ENCODE measurements at regions not wholly inside any gene's neighbourhood (a gene's known extent, or its start where the extent isn't known, plus 50 kb on each side); places are given as distances from the start of the nearest gene placed in this dataset.

DNA sequence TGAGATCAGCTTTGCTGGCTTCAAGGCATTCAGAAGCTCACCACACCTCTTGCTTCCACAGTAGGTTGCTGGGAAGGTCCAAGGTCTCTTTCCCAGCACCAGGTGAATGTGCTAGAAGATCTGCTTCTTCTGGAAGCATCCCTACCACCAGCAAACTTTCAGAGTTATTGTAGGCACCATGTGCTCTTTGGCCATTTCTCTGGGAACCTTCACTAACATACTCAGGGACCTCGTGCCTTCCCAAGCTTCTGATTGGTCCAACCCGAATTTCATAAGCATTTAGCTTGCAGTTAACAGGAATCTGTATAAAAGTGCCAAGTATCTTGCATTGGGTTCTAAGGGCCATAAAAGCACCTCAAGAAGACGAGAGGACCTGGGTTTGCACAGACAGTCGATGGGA lies 86.5 kb upstream of the ARL4C start:
- H3K9me3 ChIP-seq (ENCODE audit: low read depth, low read length, poor library complexity, severe bottlenecking) = no peaks in the 10 kb centered on the region
- ChIA-PET CTCF (no interaction called here), POLR2A (ENCODE audit: low non-redundant PET) (no interaction called here)
- no peak overlapping the region for H3K4me3 ChIP-seq (ENCODE audit: low read depth, low read length, poor library complexity, severe bottlenecking)
- no peaks in the 10 kb centered on the region for H3K4me1 ChIP-seq (ENCODE audit: insufficient read depth, low read length, poor library complexity, severe bottlenecking)
- no peaks in the 10 kb centered on the region for H3K36me3 ChIP-seq (ENCODE audit: insufficient read depth, low read length, poor library complexity, severe bottlenecking)
- DNase-seq (ENCODE audit: low spot score) = no peak
- TF ChIP-seq, protein P1, sequence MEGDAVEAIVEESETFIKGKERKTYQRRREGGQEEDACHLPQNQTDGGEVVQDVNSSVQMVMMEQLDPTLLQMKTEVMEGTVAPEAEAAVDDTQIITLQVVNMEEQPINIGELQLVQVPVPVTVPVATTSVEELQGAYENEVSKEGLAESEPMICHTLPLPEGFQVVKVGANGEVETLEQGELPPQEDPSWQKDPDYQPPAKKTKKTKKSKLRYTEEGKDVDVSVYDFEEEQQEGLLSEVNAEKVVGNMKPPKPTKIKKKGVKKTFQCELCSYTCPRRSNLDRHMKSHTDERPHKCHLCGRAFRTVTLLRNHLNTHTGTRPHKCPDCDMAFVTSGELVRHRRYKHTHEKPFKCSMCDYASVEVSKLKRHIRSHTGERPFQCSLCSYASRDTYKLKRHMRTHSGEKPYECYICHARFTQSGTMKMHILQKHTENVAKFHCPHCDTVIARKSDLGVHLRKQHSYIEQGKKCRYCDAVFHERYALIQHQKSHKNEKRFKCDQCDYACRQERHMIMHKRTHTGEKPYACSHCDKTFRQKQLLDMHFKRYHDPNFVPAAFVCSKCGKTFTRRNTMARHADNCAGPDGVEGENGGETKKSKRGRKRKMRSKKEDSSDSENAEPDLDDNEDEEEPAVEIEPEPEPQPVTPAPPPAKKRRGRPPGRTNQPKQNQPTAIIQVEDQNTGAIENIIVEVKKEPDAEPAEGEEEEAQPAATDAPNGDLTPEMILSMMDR (conservative IDR thresholded peaks at IDR 0.05; ENCODE audit: low read depth, low read length) = no peak
- TF ChIP-seq EZH2 (IDR thresholded peaks at IDR 0.05; ENCODE audit: borderline replicate concordance, low read depth, low read length, poor library complexity, severe bottlenecking) = no peak
- no peaks in the 10 kb centered on the region for H3K27me3 ChIP-seq (replicated peaks; ENCODE audit: insufficient read depth, low read depth, low read length, poor library complexity)
- H3K27ac ChIP-seq (ENCODE audit: low read depth, low read length, poor library complexity, severe bottlenecking) = no peak overlapping the region
- BruUV-seq (replicated peaks) = no TSS peak
- intact Hi-C loops (cut with micrococcal nuclease; ENCODE audit: unreplicated experiment) = no loop called here

DNA sequence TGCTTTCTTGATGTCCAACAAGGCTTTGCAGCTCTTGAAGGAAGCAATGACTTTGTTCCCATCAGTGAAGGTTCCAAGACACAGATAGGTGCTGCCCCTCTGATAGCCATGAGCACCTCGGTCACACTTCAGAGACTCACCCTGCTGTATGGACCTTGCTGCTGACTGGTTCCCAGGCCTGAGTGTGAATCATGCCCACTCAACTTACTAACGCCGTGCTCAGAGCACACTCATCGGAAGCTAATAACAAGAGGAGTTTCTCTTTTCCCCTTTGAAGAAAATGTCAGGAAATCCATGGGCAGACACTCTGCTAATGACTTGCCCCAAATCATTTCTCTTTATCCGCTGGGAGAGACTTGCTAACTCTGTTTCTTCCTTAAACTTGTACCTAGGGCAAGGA lies 83.8 kb upstream of the ARL4C start:
- BruUV-seq (replicated peaks) = no TSS peak
- no peaks in the 10 kb centered on the region for H3K27me3 ChIP-seq (replicated peaks; ENCODE audit: insufficient read depth, low read depth, low read length, poor library complexity)
- POLR2A ChIA-PET (ENCODE audit: low non-redundant PET) = interaction anchor here (0.7 kb wide), 1 partner anchor 428 kb away, joined by 3 read pairs; no protein-coding TSS in a partner anchor
- no peak overlapping the region for H3K4me3 ChIP-seq (ENCODE audit: low read depth, low read length, poor library complexity, severe bottlenecking)
- no peaks in the 10 kb centered on the region for H3K36me3 ChIP-seq (ENCODE audit: insufficient read depth, low read length, poor library complexity, severe bottlenecking)
- H3K27ac ChIP-seq (ENCODE audit: low read depth, low read length, poor library complexity, severe bottlenecking) = no peak overlapping the region
- H3K4me1 ChIP-seq (ENCODE audit: insufficient read depth, low read length, poor library complexity, severe bottlenecking) = peaks cover 10% of the 10 kb centered on the region
- no peaks in the 10 kb centered on the region for H3K9me3 ChIP-seq (ENCODE audit: low read depth, low read length, poor library complexity, severe bottlenecking)
- CTCF ChIA-PET = no interaction called here
- intact Hi-C loops (cut with micrococcal nuclease; ENCODE audit: unreplicated experiment) = no loop called here
- TF ChIP-seq EZH2 (IDR thresholded peaks at IDR 0.05; ENCODE audit: borderline replicate concordance, low read depth, low read length, poor library complexity, severe bottlenecking) = no peak
- TF ChIP-seq, protein P1 (conservative IDR thresholded peaks at IDR 0.05; ENCODE audit: low read depth, low read length) = no peak
- no peak for DNase-seq (ENCODE audit: low spot score)

DNA sequence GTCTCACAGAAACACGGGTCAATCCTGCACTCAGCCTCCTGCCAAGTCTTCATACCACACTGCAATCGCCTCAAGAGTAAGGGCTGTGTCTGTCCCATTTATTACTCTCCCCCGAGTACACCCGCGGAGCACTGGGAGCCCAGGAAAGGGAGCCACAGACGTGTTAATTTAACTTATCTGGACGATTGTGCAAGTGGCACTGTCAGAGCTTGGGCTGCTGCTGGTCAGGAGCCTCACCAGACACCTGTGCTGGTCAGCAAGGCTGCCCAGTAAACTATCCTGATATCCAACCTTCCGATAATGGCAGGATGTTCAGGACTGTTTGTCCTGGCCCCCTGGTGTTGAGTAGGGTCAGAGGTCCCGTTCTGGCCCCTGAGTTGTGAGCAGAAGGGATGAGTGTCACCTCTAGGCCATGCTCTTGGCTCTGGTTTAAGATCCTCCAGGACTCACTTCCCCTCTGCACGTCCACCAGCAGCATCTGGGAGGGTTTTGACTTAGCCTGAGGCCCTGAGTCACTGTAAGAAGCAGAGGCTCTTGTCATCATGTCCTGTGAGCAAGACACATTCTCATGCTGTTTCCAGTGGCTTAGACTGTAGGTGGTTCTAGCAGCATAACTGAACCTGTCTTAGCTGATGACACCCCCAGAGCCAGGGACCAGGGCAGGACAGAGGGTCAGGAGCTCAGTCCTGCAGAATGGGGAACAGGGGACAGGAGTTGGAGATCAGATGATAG lies 82.5 kb upstream of the ARL4C start:
- no peak for DNase-seq (ENCODE audit: low spot score)
- CTCF ChIA-PET = interaction anchor here (0.6 kb wide), 1 partner anchor 285 kb away, joined by 13 read pairs; no protein-coding TSS in a partner anchor
- intact Hi-C loops (cut with micrococcal nuclease; ENCODE audit: unreplicated experiment) = no loop called here
- BruUV-seq (replicated peaks) = no TSS peak
- Histone ChIP-seq H3K4me3 (ENCODE audit: low read depth, low read length, poor library complexity, severe bottlenecking) (no peak overlapping the region), H3K9me3 (ENCODE audit: low read depth, low read length, poor library complexity, severe bottlenecking) (no peaks in the 10 kb centered on the region), H3K4me1 (ENCODE audit: insufficient read depth, low read length, poor library complexity, severe bottlenecking) (peaks cover 10% of the 10 kb centered on the region), H3K27ac (ENCODE audit: low read depth, low read length, poor library complexity, severe bottlenecking) (no peak overlapping the region), H3K27me3 (replicated peaks; ENCODE audit: insufficient read depth, low read depth, low read length, poor library complexity) (no peaks in the 10 kb centered on the region), H3K36me3 (ENCODE audit: insufficient read depth, low read length, poor library complexity, severe bottlenecking) (no peaks in the 10 kb centered on the region)
- POLR2A ChIA-PET (ENCODE audit: low non-redundant PET) = no interaction called here
- TF ChIP-seq, protein P1 (conservative IDR thresholded peaks at IDR 0.05; ENCODE audit: low read depth, low read length) = no peak
- no peak for TF ChIP-seq EZH2 (IDR thresholded peaks at IDR 0.05; ENCODE audit: borderline replicate concordance, low read depth, low read length, poor library complexity, severe bottlenecking)

Data from A673 (cell line).